ENCODE measurements at regions not wholly inside any gene's neighbourhood (a gene's known extent, or its start where the extent isn't known, plus 50 kb on each side); places are given as distances from the start of the nearest gene placed in this dataset.

DNA sequence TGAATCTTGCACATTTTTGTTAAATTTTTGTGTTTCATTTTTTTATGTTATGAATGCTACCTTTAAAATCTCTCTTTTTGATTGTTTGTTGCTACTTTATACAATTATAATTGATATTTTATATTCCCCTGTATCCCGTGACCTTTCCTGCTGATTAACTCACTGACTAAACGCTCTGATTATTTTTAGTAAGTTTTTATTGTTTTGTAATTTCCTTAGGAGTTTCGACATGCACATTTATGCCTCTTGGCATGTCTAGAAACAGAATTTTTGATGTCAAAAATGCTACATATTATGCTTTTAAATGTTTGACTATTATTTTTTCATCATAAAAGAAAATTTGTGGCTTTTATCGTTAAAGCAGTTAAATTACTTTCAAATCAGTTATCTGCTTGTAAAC lies 1131.6 kb upstream of the TMEFF2 start:
- RAD21 ChIA-PET (ENCODE audit: unreplicated experiment) = no interaction called here
- Histone ChIP-seq H3K4me2 (ENCODE audit: control insufficient read depth, insufficient read depth) (no peak overlapping the region), H3K27ac (ENCODE audit: control insufficient read depth, insufficient read depth) (no peak overlapping the region), H3K4me3 (no peak overlapping the region), H3K9me3 (replicated peaks; ENCODE audit: control insufficient read depth, insufficient read depth, low read length) (no peaks in the 10 kb centered on the region), H3K9ac (ENCODE audit: control insufficient read depth, insufficient read depth, low read length) (no peak overlapping the region), H3K79me2 (ENCODE audit: control insufficient read depth, insufficient read depth, low read length) (no peaks in the 10 kb centered on the region), H3K27me3 (replicated peaks in 1 of 2; ENCODE audit: control insufficient read depth in 2 of 2, insufficient read depth in 2 of 2, low read length in 1 of 2) (no peaks in the 10 kb centered on the region), H4K20me1 (ENCODE audit: control insufficient read depth, insufficient read depth) (no peaks in the 10 kb centered on the region), H3K4me1 (ENCODE audit: control insufficient read depth, insufficient read depth, low read length) (no peaks in the 10 kb centered on the region), H3K36me3 (ENCODE audit: control insufficient read depth in 2 of 2, insufficient read depth in 2 of 2, low read length in 1 of 2) (no peaks in the 10 kb centered on the region), H2AFZ (ENCODE audit: control insufficient read depth, low read depth, low read length) (no peak overlapping the region)
- in situ Hi-C loops (cut with MboI) = no loop called here
- WGBS (ENCODE audit: insufficient coverage, insufficient replicate concordance, low lambda C conversion rate, missing lambda C conversion rate) = under 1% methylated on average over 4 of the region's 4 CpGs
- no peak for TF ChIP-seq NBN (IDR thresholded peaks at IDR 0.05)
- TF ChIP-seq, protein P1, sequence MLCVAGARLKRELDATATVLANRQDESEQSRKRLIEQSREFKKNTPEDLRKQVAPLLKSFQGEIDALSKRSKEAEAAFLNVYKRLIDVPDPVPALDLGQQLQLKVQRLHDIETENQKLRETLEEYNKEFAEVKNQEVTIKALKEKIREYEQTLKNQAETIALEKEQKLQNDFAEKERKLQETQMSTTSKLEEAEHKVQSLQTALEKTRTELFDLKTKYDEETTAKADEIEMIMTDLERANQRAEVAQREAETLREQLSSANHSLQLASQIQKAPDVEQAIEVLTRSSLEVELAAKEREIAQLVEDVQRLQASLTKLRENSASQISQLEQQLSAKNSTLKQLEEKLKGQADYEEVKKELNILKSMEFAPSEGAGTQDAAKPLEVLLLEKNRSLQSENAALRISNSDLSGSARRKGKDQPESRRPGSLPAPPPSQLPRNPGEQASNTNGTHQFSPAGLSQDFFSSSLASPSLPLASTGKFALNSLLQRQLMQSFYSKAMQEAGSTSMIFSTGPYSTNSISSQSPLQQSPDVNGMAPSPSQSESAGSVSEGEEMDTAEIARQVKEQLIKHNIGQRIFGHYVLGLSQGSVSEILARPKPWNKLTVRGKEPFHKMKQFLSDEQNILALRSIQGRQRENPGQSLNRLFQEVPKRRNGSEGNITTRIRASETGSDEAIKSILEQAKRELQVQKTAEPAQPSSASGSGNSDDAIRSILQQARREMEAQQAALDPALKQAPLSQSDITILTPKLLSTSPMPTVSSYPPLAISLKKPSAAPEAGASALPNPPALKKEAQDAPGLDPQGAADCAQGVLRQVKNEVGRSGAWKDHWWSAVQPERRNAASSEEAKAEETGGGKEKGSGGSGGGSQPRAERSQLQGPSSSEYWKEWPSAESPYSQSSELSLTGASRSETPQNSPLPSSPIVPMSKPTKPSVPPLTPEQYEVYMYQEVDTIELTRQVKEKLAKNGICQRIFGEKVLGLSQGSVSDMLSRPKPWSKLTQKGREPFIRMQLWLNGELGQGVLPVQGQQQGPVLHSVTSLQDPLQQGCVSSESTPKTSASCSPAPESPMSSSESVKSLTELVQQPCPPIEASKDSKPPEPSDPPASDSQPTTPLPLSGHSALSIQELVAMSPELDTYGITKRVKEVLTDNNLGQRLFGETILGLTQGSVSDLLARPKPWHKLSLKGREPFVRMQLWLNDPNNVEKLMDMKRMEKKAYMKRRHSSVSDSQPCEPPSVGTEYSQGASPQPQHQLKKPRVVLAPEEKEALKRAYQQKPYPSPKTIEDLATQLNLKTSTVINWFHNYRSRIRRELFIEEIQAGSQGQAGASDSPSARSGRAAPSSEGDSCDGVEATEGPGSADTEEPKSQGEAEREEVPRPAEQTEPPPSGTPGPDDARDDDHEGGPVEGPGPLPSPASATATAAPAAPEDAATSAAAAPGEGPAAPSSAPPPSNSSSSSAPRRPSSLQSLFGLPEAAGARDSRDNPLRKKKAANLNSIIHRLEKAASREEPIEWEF (IDR thresholded peaks at IDR 0.05; ENCODE audit: insufficient replicate concordance, low read depth, low read length) = no peak
- CTCF ChIA-PET = no interaction called here
- FAIRE-seq = no peak
- ATAC-seq = no peak
- SMC1A ChIA-PET (ENCODE audit: uncharacterized antibody, unreplicated experiment) = no interaction called here
- intact Hi-C loops (cut with micrococcal nuclease; ENCODE audit: unreplicated experiment) = no loop called here
- DNase-seq (ENCODE audit: low read depth, low spot score) = no peak
- BruUV-seq (replicated peaks) = no TSS peak
- POLR2A ChIA-PET = no interaction called here

Measured in GM12878 (cell line).